MM.1S (cell line): ENCODE measurements at regions not wholly inside any gene's neighbourhood (a gene's known extent, or its start where the extent isn't known, plus 50 kb on each side); places are given as distances from the start of the nearest gene placed in this dataset.

ENCODE experiments used
- DNase-seq: peaks from one replicate; pipeline ENCODE4 v3.0.0-alpha.2; 2015
- H2AFZ ChIP-seq: fragments of 300-600 bp; sonication (generic); 2 replicates; pipeline ENCODE4 v1.6.0; 2016; ENCODE audit warnings: antibody characterized with exemption, low read length
- H3F3A ChIP-seq: fragments of 300-600 bp; sonication (generic); 2 replicates; pipeline ENCODE4 v1.6.1; 2016; ENCODE audit warnings: mild to moderate bottlenecking, antibody characterized with exemption, low read length, moderate library complexity, mixed read lengths; ENCODE audit not compliant: insufficient read depth
- H3K27ac ChIP-seq: fragments of 300-600 bp; sonication (generic); 2 replicates; pipeline ENCODE4 v1.5.1; 2016; ENCODE audit warnings: mild to moderate bottlenecking, low read length
- H3K27me3 ChIP-seq: fragments of 300-600 bp; sonication (generic); replicated peaks from 2 replicates; pipeline ENCODE4 v1.6.0; 2016; ENCODE audit warnings: low read length; ENCODE audit not compliant: insufficient read depth
- H3K36me3 ChIP-seq: fragments of 300-600 bp; sonication (generic); replicated peaks from 2 replicates; pipeline ENCODE4 v1.6.1; 2016; ENCODE audit warnings: mild to moderate bottlenecking, low read length, mixed read lengths; ENCODE audit not compliant: insufficient read depth
- H3K4me1 ChIP-seq: fragments of 300-600 bp; sonication (generic); 2 replicates; pipeline ENCODE4 v1.6.1; 2016; ENCODE audit warnings: low read length, mixed read lengths
- H3K4me2 ChIP-seq: fragments of 300-600 bp; sonication (generic); 2 replicates; pipeline ENCODE4 v1.6.0; 2016; ENCODE audit warnings: low read depth, low read length
- H3K4me3 ChIP-seq: fragments of 300-600 bp; sonication (generic); 2 replicates; pipeline ENCODE4 v1.5.1; 2016; ENCODE audit warnings: low read length, mixed read lengths
- H3K79me2 ChIP-seq: fragments of 300-600 bp; sonication (generic); 2 replicates; pipeline ENCODE4 v1.6.1; 2016; ENCODE audit warnings: mixed run types, low read length, mixed read lengths
- H3K9ac ChIP-seq: fragments of 300-600 bp; sonication (generic); 2 replicates; pipeline ENCODE4 v1.6.1; 2016; ENCODE audit warnings: low read length, mixed read lengths
- H3K9me2 ChIP-seq: fragments of 300-600 bp; sonication (generic); replicated peaks from 2 replicates; pipeline ENCODE4 v1.6.1; 2016; ENCODE audit warnings: mild to moderate bottlenecking, low read length, mixed read lengths; ENCODE audit not compliant: insufficient read depth
- H3K9me3 ChIP-seq: fragments of 300-600 bp; sonication (generic); replicated peaks from 2 replicates; pipeline ENCODE4 v1.6.1; 2016; ENCODE audit warnings: mild to moderate bottlenecking, low read length, mixed read lengths; ENCODE audit not compliant: insufficient read depth
- H4K20me1 ChIP-seq: fragments of 300-600 bp; sonication (generic); 2 replicates; pipeline ENCODE4 v1.6.1; 2016; ENCODE audit warnings: mild to moderate bottlenecking, low read length, moderate library complexity, mixed read lengths; ENCODE audit not compliant: insufficient read depth
- CTCF ChIP-seq: fragments of 300-600 bp; sonication (generic); IDR thresholded peaks from 2 replicates; pipeline ENCODE4 v1.5.1; 2016; ENCODE audit warnings: antibody characterized with exemption, low read length, mixed read lengths
- EZH2 ChIP-seq: fragments of 300-600 bp; sonication (generic); optimal IDR thresholded peaks from 2 replicates; pipeline ENCODE3; 2017; ENCODE audit warnings: low read depth, mild to moderate bottlenecking, antibody characterized with exemption, low read length, mixed read lengths
- EZH2phosphoT487 ChIP-seq: fragments of 300-600 bp; sonication (generic); IDR thresholded peaks from 2 replicates; pipeline ENCODE4 v1.6.1; 2018; ENCODE audit warnings: antibody characterized with exemption, low read length

GRCh38 chr15:31517711-31518110 lies 191.1 kb downstream of the KLF13 start:
- H4K20me1 ChIP-seq: no peaks in the 10 kb centered on the region
- TF ChIP-seq CTCF (no peak), EZH2 (no peak), EZH2phosphoT487 (no peak)
- no peak overlapping the region for H3K4me3 ChIP-seq
- no peaks in the 10 kb centered on the region for H3K36me3 ChIP-seq
- no peaks in the 10 kb centered on the region for H3F3A ChIP-seq
- no peaks in the 10 kb centered on the region for H3K4me1 ChIP-seq
- no peaks in the 10 kb centered on the region for H3K9me2 ChIP-seq
- no peaks in the 10 kb centered on the region for H3K79me2 ChIP-seq
- H3K9ac ChIP-seq: no peak overlapping the region
- no peaks in the 10 kb centered on the region for H3K27me3 ChIP-seq
- H3K4me2 ChIP-seq: no peak overlapping the region
- no peak overlapping the region for H3K27ac ChIP-seq
- no peaks in the 10 kb centered on the region for H3K9me3 ChIP-seq
- no peak overlapping the region for H2AFZ ChIP-seq
- DNase-seq: no peak

- Histone ChIP-seq H3K79me2 (no peaks in the 10 kb centered on the region), H3K9me3 (no peaks in the 10 kb centered on the region), H2AFZ (no peak overlapping the region), H3K4me1 (no peaks in the 10 kb centered on the region), H3K9me2 (no peaks in the 10 kb centered on the region), H3K27ac (no peak overlapping the region), H3K4me2 (no peak overlapping the region), H3K36me3 (no peaks in the 10 kb centered on the region), H4K20me1 (no peaks in the 10 kb centered on the region), H3K9ac (no peak overlapping the region), H3F3A (no peaks in the 10 kb centered on the region), H3K27me3 (no peaks in the 10 kb centered on the region), H3K4me3 (no peak overlapping the region)
- DNase-seq: no peak
- TF ChIP-seq EZH2phosphoT487 (no peak), EZH2 (no peak), CTCF (no peak)
Observed at GRCh38 chr15:31522028-31522427, 195.4 kb downstream of the KLF13 start.

GRCh38 chr15:31523027-31523654 lies 196.5 kb downstream of the KLF13 start:
- no peaks in the 10 kb centered on the region for H3K9me3 ChIP-seq
- no peak overlapping the region for H3K9ac ChIP-seq
- no peaks in the 10 kb centered on the region for H3K9me2 ChIP-seq
- H3K4me2 ChIP-seq: no peak overlapping the region
- no peaks in the 10 kb centered on the region for H3K27me3 ChIP-seq
- no peak for TF ChIP-seq EZH2phosphoT487
- no peak for TF ChIP-seq EZH2
- TF ChIP-seq CTCF: no peak
- no peak overlapping the region for H3K27ac ChIP-seq
- H3K79me2 ChIP-seq: no peaks in the 10 kb centered on the region
- no peaks in the 10 kb centered on the region for H4K20me1 ChIP-seq
- H3F3A ChIP-seq: no peaks in the 10 kb centered on the region
- DNase-seq: no peak
- H2AFZ ChIP-seq: no peak overlapping the region
- no peaks in the 10 kb centered on the region for H3K4me1 ChIP-seq
- H3K36me3 ChIP-seq: no peaks in the 10 kb centered on the region
- no peak overlapping the region for H3K4me3 ChIP-seq
